ENCODE measurements at regions not wholly inside any gene's neighbourhood (a gene's known extent, or its start where the extent isn't known, plus 50 kb on each side); places are given as distances from the start of the nearest gene placed in this dataset.

DNA sequence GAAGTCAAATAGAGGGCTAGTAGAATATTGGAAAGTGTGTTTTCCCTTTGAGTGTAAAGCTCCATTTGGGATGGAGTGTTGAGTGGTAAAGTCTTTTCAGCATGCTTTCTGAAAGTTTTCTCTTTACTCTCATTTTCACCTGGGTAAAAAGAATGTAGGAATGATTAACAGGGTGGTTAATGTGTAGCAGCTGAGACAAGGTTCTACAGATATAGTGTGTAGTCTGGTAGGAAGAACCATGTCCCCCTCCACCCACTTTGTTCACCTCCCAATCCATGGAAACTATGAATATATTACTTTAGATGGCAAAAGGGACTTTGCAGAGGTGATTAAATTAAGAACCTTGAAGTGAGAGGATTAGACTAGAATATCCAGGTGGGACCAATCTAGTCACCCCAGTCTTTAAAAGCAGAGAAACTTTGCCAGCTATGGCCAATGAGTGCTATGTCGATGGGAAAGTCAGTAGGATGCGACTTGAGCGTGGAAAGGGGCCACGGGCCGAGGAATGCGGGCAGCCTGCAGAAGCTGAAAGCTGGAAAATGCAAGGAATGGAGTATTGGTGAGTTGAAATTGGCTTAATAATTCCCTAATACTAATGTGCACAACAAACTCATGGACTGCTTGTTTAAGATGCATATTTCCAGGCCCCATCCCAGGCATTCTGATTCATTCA lies 166.3 kb upstream of the AHR start:
- no peak for DNase-seq

DNA sequence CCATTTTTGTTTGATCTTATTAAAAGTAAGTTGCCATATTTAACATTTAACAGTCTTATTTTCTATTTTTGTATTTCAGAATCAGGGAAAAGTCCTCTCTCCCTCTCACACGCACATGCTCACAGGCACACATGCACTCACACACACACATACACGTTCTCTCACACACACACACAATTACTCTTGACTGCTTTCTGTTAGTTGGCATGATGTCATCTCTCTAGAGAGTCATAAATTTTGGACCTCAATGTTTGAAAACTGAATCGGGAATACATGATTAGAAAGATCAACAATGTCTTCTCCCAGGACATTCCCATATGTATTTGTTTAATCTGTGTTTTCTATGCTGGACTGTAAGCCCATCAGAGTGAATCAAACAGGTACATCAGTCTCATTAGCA lies 165.7 kb upstream of the AHR start:
- no peak for DNase-seq

- DNase-seq = no peak
Observed at GRCh38 chr7:17133977-17134376, 164.5 kb upstream of the AHR start.

GRCh38 chr7:17134786-17135185 lies 163.7 kb upstream of the AHR start:
- DNase-seq = no peak

DNA sequence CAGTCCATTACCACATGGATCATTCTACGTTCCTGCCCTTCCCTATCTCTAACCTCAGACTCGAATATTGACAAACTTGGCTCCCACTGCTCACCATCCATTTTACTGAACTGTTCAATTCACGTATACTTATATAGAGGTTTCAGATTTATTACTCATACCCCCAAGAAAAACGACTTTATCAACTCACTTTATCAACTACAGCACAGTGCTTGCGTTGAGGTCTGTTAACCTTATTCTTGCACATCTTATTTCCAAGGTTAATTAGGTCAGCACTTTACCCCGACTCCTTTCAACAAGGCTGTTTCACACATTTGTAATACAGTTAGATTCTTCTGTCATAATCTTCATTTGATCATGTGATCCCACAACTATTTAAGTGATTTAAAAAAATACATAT lies 162.3 kb upstream of the AHR start:
- no peak for DNase-seq

- no peak for DNase-seq
Observed at GRCh38 chr7:17139081-17139480, 159.4 kb upstream of the AHR start.

- peak in 1 of 2 experiments; percentile 14 for DNase-seq
Observed at GRCh38 chr7:17140406-17140805, 158.0 kb upstream of the AHR start.

- DNase-seq = no peak
Observed at GRCh38 chr7:17142831-17143541, 155.5 kb upstream of the AHR start.

DNA sequence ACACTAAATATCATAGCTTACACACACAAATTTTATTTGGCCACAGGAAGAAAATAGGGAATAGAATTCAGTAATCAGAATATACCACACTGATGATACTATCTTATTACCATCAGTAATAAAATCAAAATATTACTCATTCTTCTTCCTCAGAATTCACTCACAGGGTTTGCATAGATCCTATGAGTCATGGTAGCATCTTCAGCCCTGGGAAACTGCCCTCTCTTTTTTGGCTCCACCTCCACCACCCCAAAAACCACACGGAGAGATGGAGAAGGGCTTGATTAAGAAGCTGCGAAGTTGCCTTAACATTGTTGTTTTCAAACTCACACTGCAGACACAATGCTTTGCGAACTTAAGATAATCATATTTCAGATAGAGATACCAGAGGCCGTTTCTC lies 154.1 kb upstream of the AHR start:
- DNase-seq = no peak

DNA sequence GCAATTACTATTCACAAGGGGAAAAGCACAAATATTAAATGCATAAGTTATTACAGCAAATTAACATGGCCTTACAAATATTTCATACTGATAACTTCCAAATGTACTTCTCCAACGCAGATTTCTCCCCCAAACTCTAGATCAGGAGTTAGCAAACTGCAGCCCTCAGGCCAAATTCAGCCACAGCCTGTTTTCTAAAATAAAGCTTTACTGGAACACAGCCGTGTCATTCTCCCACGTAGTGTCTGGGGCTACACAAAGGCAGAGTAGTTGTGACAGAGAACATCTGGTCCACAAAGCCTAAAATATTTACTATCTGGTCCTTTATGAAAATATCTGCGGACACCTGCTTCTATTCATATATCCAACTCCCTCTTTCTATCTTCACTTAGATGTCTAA lies 151.8 kb upstream of the AHR start:
- DNase-seq = no peak

GRCh38 chr7:17147409-17147808 lies 151.0 kb upstream of the AHR start:
- no peak for DNase-seq

DNA sequence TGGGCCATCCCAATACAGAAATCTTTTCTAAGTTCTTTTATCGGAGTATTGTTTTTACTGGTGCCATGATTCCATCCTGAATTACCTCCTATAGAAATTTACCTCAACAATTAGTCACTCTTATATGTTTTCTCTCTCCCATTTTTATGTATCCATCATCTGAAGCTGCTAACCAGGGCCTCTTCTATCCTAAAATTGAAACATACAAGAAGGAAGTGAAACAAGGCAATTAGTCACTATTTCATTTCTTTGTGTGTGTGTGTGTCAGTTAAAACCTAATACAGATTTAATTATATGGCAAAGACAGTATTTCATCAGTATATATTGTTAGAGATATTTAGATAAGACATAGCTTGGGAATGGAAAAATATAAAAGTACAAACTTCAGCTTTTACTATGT lies 148.4 kb upstream of the AHR start:
- no peak for DNase-seq

GRCh38 chr7:17152721-17153120 lies 145.7 kb upstream of the AHR start:
- DNase-seq = no peak

DNA sequence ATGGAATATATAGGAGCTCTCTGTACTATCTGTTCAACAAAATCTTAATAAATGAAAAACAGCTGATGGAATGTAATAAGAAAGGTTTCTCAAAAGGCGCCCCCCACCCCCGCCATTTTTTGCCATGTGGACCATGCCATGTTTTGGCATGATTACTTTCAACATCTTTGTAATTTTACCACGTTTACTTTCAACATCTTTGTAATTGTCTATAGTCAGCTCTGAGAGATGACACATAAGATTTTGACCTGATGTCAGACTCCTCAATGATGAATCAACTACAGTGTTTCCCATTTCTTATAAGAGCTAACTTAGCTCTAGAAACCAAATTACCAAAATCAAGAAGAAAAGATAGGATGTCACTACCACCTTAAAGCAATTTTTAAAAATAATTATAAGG lies 144.9 kb upstream of the AHR start:
- DNase-seq = no peak

GRCh38 chr7:17155529-17155928 lies 142.9 kb upstream of the AHR start:
- peak in 1 of 2 experiments; percentile 58 for DNase-seq

DNA sequence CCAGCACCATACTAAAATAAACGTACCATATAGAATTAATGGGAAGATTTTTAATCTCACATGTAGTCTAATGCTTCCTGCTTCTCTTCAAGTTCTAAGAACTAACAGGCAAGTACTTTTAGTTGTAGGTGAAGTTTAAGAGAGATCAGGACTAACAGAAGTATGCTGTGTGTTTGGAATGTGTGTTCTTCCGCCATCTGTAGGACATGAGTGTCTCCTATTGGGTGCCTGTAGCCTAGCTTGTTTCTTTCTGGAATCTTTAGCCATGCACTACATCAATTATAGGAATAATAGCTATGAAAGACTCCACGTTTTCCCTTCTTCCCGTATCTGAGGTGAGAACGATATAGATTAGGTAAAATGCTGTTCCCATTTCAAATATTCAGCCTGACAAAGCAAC lies 140.2 kb upstream of the AHR start:
- DNase-seq = no peak

- DNase-seq = no peak
Observed at GRCh38 chr7:17159500-17160037, 138.9 kb upstream of the AHR start.

DNA sequence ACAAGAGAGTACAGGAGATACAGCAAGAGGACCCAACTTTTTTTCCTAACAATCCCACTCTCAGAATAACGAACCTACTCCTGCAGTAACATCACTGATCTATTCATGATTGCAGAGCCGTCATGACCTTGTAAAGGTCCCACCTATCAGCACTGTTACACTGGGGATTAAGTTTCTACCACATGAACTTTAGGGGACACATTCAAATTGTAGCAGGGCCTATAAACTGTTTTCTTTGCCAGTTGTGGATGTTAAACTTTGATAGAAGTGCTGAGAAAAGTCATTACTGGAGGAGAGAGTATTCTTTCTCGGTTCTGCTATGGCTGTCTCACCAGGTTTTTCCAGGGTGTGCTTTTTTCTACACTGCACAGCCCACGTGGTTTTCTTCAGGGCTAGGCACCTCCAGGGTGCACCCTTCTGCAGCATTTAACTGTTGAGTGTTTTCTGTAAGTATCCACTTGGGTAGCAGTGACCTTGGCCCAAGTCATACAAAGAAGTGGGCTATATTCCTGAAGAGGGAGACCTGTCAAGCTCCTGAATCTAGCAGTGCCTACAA lies 131.6 kb upstream of the AHR start:
- no peak for DNase-seq

DNA sequence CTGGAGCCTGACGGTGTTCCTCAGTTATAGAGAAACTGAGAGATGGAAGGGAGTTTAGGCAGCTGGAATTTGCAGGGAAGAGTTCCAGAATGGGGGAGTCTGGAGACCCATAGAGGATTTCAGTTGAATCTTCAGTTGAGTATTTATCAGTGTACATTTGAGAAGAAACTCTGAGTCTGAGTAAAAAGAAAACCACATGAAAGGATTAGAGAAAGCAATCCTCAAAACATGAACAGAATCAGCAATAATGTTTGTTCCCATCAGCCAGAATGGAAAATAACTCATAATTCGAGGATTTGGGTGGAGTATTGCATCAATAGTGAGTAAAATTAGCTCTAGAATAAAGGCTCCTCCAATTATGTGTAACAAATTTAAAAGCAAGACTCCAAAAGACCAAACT lies 130.0 kb upstream of the AHR start:
- DNase-seq = no peak

DNA sequence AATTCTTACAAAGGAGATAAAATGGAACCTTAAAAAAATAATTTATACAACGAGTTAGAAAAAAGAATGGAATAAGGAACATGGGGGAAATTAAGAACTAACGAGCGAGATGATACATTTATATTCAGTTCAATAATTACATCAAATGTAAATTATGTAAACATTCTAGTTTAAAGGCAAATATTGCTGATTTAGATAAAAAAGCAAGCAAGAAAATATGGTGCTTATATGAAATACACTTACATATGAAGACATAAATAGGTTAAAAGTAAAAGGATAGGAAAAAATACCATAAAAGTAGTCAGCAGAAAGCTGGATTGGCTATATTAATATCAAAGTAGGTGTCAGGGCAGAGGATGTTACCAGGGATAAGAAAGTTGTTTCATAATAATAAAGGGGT lies 127.0 kb upstream of the AHR start:
- DNase-seq = no peak

- no peak for DNase-seq
Observed at GRCh38 chr7:17176371-17177032, 122.0 kb upstream of the AHR start.

GRCh38 chr7:17178545-17178944 lies 119.9 kb upstream of the AHR start:
- DNase-seq = no peak

GRCh38 chr7:17181482-17181881 lies 117.0 kb upstream of the AHR start:
- DNase-seq = no peak
